ENCODE measurements at regions not wholly inside any gene's neighbourhood (a gene's known extent, or its start where the extent isn't known, plus 50 kb on each side); places are given as distances from the start of the nearest gene placed in this dataset.

GRCh38 chr1:73181190-73181540, 898.8 kb upstream of the NEGR1 start:
- no peaks in the 10 kb centered on the region for H3K9me3 ChIP-seq (ENCODE audit: severe bottlenecking)
- no peak for TF ChIP-seq CTCF (IDR thresholded peaks at IDR 0.05; ENCODE audit: poor library complexity, severe bottlenecking)

GRCh38 chr1:73180397-73181189, 898.3 kb upstream of the NEGR1 start:
- Histone ChIP-seq H3K4me3 (ENCODE audit: severe bottlenecking) (no peak overlapping the region), H3K4me1 (ENCODE audit: insufficient read depth, poor library complexity, severe bottlenecking) (no peaks in the 10 kb centered on the region), H3K36me3 (ENCODE audit: low read depth) (no peaks in the 10 kb centered on the region), H3K27ac (ENCODE audit: poor library complexity, severe bottlenecking) (no peak overlapping the region), H3K9me3 (ENCODE audit: severe bottlenecking) (no peaks in the 10 kb centered on the region), H3K27me3 (ENCODE audit: insufficient read depth, poor library complexity, severe bottlenecking) (no peaks in the 10 kb centered on the region)
- DNase-seq (ENCODE audit: low spot score) (no peak), ATAC-seq (ENCODE audit: low read depth) (no peak)
- TF ChIP-seq CTCF (IDR thresholded peaks at IDR 0.05; ENCODE audit: poor library complexity, severe bottlenecking), result no peak

More at GRCh38 chr1:73181190-73181540, 898.8 kb upstream of the NEGR1 start:
- no peaks in the 10 kb centered on the region for H3K4me1 ChIP-seq (ENCODE audit: insufficient read depth, poor library complexity, severe bottlenecking)
- H3K27ac ChIP-seq (ENCODE audit: poor library complexity, severe bottlenecking), result no peak overlapping the region
- no peaks in the 10 kb centered on the region for H3K27me3 ChIP-seq (ENCODE audit: insufficient read depth, poor library complexity, severe bottlenecking)
- DNase-seq (ENCODE audit: low spot score) (no peak), ATAC-seq (ENCODE audit: low read depth) (no peak)
- H3K4me3 ChIP-seq (ENCODE audit: severe bottlenecking), result no peak overlapping the region
- H3K36me3 ChIP-seq (ENCODE audit: low read depth), result no peaks in the 10 kb centered on the region

- no peak for TF ChIP-seq CTCF (IDR thresholded peaks at IDR 0.05; ENCODE audit: poor library complexity, severe bottlenecking)
Observed at GRCh38 chr1:73176902-73177301, 894.6 kb upstream of the NEGR1 start.

GRCh38 chr1:73167009-73167657, 884.8 kb upstream of the NEGR1 start:
- H3K9me3 ChIP-seq (ENCODE audit: severe bottlenecking), result no peaks in the 10 kb centered on the region
- H3K27me3 ChIP-seq (ENCODE audit: insufficient read depth, poor library complexity, severe bottlenecking), result no peaks in the 10 kb centered on the region
- H3K27ac ChIP-seq (ENCODE audit: poor library complexity, severe bottlenecking), result no peak overlapping the region
- H3K4me1 ChIP-seq (ENCODE audit: insufficient read depth, poor library complexity, severe bottlenecking), result no peaks in the 10 kb centered on the region
- TF ChIP-seq CTCF (IDR thresholded peaks at IDR 0.05; ENCODE audit: poor library complexity, severe bottlenecking), result no peak
- no peak overlapping the region for H3K4me3 ChIP-seq (ENCODE audit: severe bottlenecking)
- no peaks in the 10 kb centered on the region for H3K36me3 ChIP-seq (ENCODE audit: low read depth)
- DNase-seq (ENCODE audit: low spot score) (no peak), ATAC-seq (ENCODE audit: low read depth) (no peak)

More at GRCh38 chr1:73176902-73177301, 894.6 kb upstream of the NEGR1 start:
- no peak overlapping the region for H3K27ac ChIP-seq (ENCODE audit: poor library complexity, severe bottlenecking)
- no peaks in the 10 kb centered on the region for H3K9me3 ChIP-seq (ENCODE audit: severe bottlenecking)
- ATAC-seq (ENCODE audit: low read depth), result no peak
- no peaks in the 10 kb centered on the region for H3K27me3 ChIP-seq (ENCODE audit: insufficient read depth, poor library complexity, severe bottlenecking)
- no peaks in the 10 kb centered on the region for H3K4me1 ChIP-seq (ENCODE audit: insufficient read depth, poor library complexity, severe bottlenecking)
- no peak for DNase-seq (ENCODE audit: low spot score)
- H3K4me3 ChIP-seq (ENCODE audit: severe bottlenecking), result no peak overlapping the region
- no peaks in the 10 kb centered on the region for H3K36me3 ChIP-seq (ENCODE audit: low read depth)

GRCh38 chr1:73162564-73162963, 880.2 kb upstream of the NEGR1 start:
- no peak overlapping the region for H3K4me3 ChIP-seq (ENCODE audit: severe bottlenecking)
- ATAC-seq (ENCODE audit: low read depth) (no peak), DNase-seq (ENCODE audit: low spot score) (no peak)
- H3K27ac ChIP-seq (ENCODE audit: poor library complexity, severe bottlenecking), result no peak overlapping the region
- H3K36me3 ChIP-seq (ENCODE audit: low read depth), result no peaks in the 10 kb centered on the region
- H3K9me3 ChIP-seq (ENCODE audit: severe bottlenecking), result no peaks in the 10 kb centered on the region
- H3K4me1 ChIP-seq (ENCODE audit: insufficient read depth, poor library complexity, severe bottlenecking), result no peaks in the 10 kb centered on the region
- no peak for TF ChIP-seq CTCF (IDR thresholded peaks at IDR 0.05; ENCODE audit: poor library complexity, severe bottlenecking)
- H3K27me3 ChIP-seq (ENCODE audit: insufficient read depth, poor library complexity, severe bottlenecking), result no peaks in the 10 kb centered on the region

All from RWPE2 (cell line).